Activated T-cell treated with anti-CD3 and anti-CD28 coated beads, Interleukin-2, amount 50 U/mL, for 24 hours (primary cell): ENCODE measurements at regions not wholly inside any gene's neighbourhood (a gene's known extent, or its start where the extent isn't known, plus 50 kb on each side); places are given as distances from the start of the nearest gene placed in this dataset.

ENCODE experiments used
- DNase-seq: peaks from one replicate; pipeline ENCODE4 v3.0.0-alpha.2; 2020
- H3K27ac Mint-ChIP-seq: 2 replicates; pipeline ENCODE4 v1.8.0; 2020; ENCODE audit warnings: mild to moderate bottlenecking, mixed read lengths
- H3K27me3 Mint-ChIP-seq: 2 replicates; pipeline ENCODE4 v1.8.0; 2020; ENCODE audit warnings: mixed read lengths
- H3K36me3 Mint-ChIP-seq: 2 replicates; pipeline ENCODE4 v1.8.0; 2020; ENCODE audit warnings: low read depth, mixed read lengths
- H3K4me1 Mint-ChIP-seq: 2 replicates; pipeline ENCODE4 v1.8.0; 2020; ENCODE audit warnings: low read depth, mixed read lengths
- H3K4me3 Mint-ChIP-seq: 2 replicates; pipeline ENCODE4 v1.8.0; 2020; ENCODE audit warnings: mild to moderate bottlenecking, moderate library complexity, mixed read lengths
- H3K9me3 Mint-ChIP-seq: 2 replicates; pipeline ENCODE4 v1.8.0; 2020; ENCODE audit warnings: mixed read lengths

GRCh38 chr13:83265279-83265678 lies 617.0 kb downstream of the SLITRK1 start:
- Mint-ChIP-seq H3K4me3 (no peak overlapping the region), H3K27me3 (no peaks in the 10 kb centered on the region)

GRCh38 chr13:83248751-83249150 lies 633.5 kb downstream of the SLITRK1 start:
- Mint-ChIP-seq H3K27me3 (no peaks in the 10 kb centered on the region), H3K27ac (no peak overlapping the region), H3K9me3 (peaks cover 11% of the 10 kb centered on the region), H3K4me3 (no peak overlapping the region), H3K4me1 (no peaks in the 10 kb centered on the region), H3K36me3 (no peaks in the 10 kb centered on the region)
- no peak for DNase-seq

More at GRCh38 chr13:83265279-83265678, 617.0 kb downstream of the SLITRK1 start:
- Mint-ChIP-seq H3K9me3 (peaks cover 7% of the 10 kb centered on the region), H3K27ac (no peak overlapping the region), H3K4me1 (no peaks in the 10 kb centered on the region), H3K36me3 (no peaks in the 10 kb centered on the region)
- no peak for DNase-seq

GRCh38 chr13:83232626-83233025 lies 649.6 kb downstream of the SLITRK1 start:
- H3K36me3 Mint-ChIP-seq = no peaks in the 10 kb centered on the region
- no peaks in the 10 kb centered on the region for H3K4me1 Mint-ChIP-seq
- H3K27ac Mint-ChIP-seq = no peak overlapping the region
- no peaks in the 10 kb centered on the region for H3K27me3 Mint-ChIP-seq
- H3K4me3 Mint-ChIP-seq = no peak overlapping the region
- no peak for DNase-seq
- peaks cover 8% of the 10 kb centered on the region for H3K9me3 Mint-ChIP-seq

- H3K9me3 Mint-ChIP-seq = peaks cover 2% of the 10 kb centered on the region
- DNase-seq = no peak
Measured at GRCh38 chr13:83229574-83230305, 652.5 kb downstream of the SLITRK1 start.

GRCh38 chr13:83223546-83223945 lies 658.7 kb downstream of the SLITRK1 start:
- Mint-ChIP-seq H3K27ac (no peak overlapping the region), H3K4me3 (no peak overlapping the region), H3K27me3 (no peaks in the 10 kb centered on the region), H3K36me3 (no peaks in the 10 kb centered on the region), H3K4me1 (no peaks in the 10 kb centered on the region), H3K9me3 (peaks cover 7% of the 10 kb centered on the region)
- DNase-seq = no peak

More at GRCh38 chr13:83229574-83230305, 652.5 kb downstream of the SLITRK1 start:
- H3K4me1 Mint-ChIP-seq = no peaks in the 10 kb centered on the region
- no peak overlapping the region for H3K27ac Mint-ChIP-seq
- H3K36me3 Mint-ChIP-seq = no peaks in the 10 kb centered on the region
- no peaks in the 10 kb centered on the region for H3K27me3 Mint-ChIP-seq
- no peak overlapping the region for H3K4me3 Mint-ChIP-seq

GRCh38 chr13:83221813-83222241 lies 660.4 kb downstream of the SLITRK1 start:
- no peak for DNase-seq
- Mint-ChIP-seq H3K27ac (no peak overlapping the region), H3K27me3 (no peaks in the 10 kb centered on the region), H3K9me3 (peaks cover 7% of the 10 kb centered on the region), H3K4me1 (no peaks in the 10 kb centered on the region), H3K4me3 (no peak overlapping the region), H3K36me3 (no peaks in the 10 kb centered on the region)

GRCh38 chr13:83221256-83221655 lies 661.0 kb downstream of the SLITRK1 start:
- DNase-seq = no peak
- peaks cover 7% of the 10 kb centered on the region for H3K9me3 Mint-ChIP-seq
- H3K4me1 Mint-ChIP-seq = no peaks in the 10 kb centered on the region
- no peak overlapping the region for H3K27ac Mint-ChIP-seq
- no peak overlapping the region for H3K4me3 Mint-ChIP-seq
- no peaks in the 10 kb centered on the region for H3K36me3 Mint-ChIP-seq
- no peaks in the 10 kb centered on the region for H3K27me3 Mint-ChIP-seq

- Mint-ChIP-seq H3K36me3 (no peaks in the 10 kb centered on the region), H3K4me1 (no peaks in the 10 kb centered on the region), H3K27ac (no peak overlapping the region), H3K27me3 (no peaks in the 10 kb centered on the region), H3K9me3 (peaks cover 7% of the 10 kb centered on the region), H3K4me3 (no peak overlapping the region)
- DNase-seq = no peak
Measured at GRCh38 chr13:83220241-83220640, 662.0 kb downstream of the SLITRK1 start.

- Mint-ChIP-seq H3K27me3 (no peaks in the 10 kb centered on the region), H3K4me1 (no peaks in the 10 kb centered on the region), H3K4me3 (no peak overlapping the region), H3K9me3 (peaks cover 7% of the 10 kb centered on the region), H3K36me3 (no peaks in the 10 kb centered on the region), H3K27ac (no peak overlapping the region)
- no peak for DNase-seq
Measured at GRCh38 chr13:83219832-83220231, 662.4 kb downstream of the SLITRK1 start.

GRCh38 chr13:83216479-83217245 lies 665.6 kb downstream of the SLITRK1 start:
- H3K27me3 Mint-ChIP-seq = no peaks in the 10 kb centered on the region
- H3K27ac Mint-ChIP-seq = no peak overlapping the region
- peaks cover under 1% of the 10 kb centered on the region for H3K9me3 Mint-ChIP-seq
- H3K36me3 Mint-ChIP-seq = no peaks in the 10 kb centered on the region
- H3K4me1 Mint-ChIP-seq = no peaks in the 10 kb centered on the region
- H3K4me3 Mint-ChIP-seq = no peak overlapping the region
- DNase-seq = no peak

GRCh38 chr13:83215627-83216026 lies 666.6 kb downstream of the SLITRK1 start:
- Mint-ChIP-seq H3K27ac (no peak overlapping the region), H3K9me3 (peaks cover 5% of the 10 kb centered on the region), H3K4me3 (no peak overlapping the region), H3K4me1 (no peaks in the 10 kb centered on the region), H3K36me3 (no peaks in the 10 kb centered on the region), H3K27me3 (no peaks in the 10 kb centered on the region)
- DNase-seq = no peak

- DNase-seq = no peak
- Mint-ChIP-seq H3K4me3 (no peak overlapping the region), H3K36me3 (no peaks in the 10 kb centered on the region), H3K9me3 (peaks cover 7% of the 10 kb centered on the region), H3K27ac (no peak overlapping the region), H3K4me1 (no peaks in the 10 kb centered on the region), H3K27me3 (no peaks in the 10 kb centered on the region)
Measured at GRCh38 chr13:83214452-83214851, 667.8 kb downstream of the SLITRK1 start.

- H3K9me3 Mint-ChIP-seq = peaks cover 7% of the 10 kb centered on the region
- DNase-seq = no peak
- no peak overlapping the region for H3K4me3 Mint-ChIP-seq
- H3K27ac Mint-ChIP-seq = no peak overlapping the region
- H3K27me3 Mint-ChIP-seq = no peaks in the 10 kb centered on the region
- no peaks in the 10 kb centered on the region for H3K4me1 Mint-ChIP-seq
- H3K36me3 Mint-ChIP-seq = no peaks in the 10 kb centered on the region
Measured at GRCh38 chr13:83211301-83211700, 671.0 kb downstream of the SLITRK1 start.

- DNase-seq = no peak
- no peak overlapping the region for H3K27ac Mint-ChIP-seq
- no peaks in the 10 kb centered on the region for H3K4me1 Mint-ChIP-seq
- no peaks in the 10 kb centered on the region for H3K27me3 Mint-ChIP-seq
- H3K9me3 Mint-ChIP-seq = peaks cover 10% of the 10 kb centered on the region
- no peak overlapping the region for H3K4me3 Mint-ChIP-seq
- no peaks in the 10 kb centered on the region for H3K36me3 Mint-ChIP-seq
Measured at GRCh38 chr13:83204886-83205285, 677.4 kb downstream of the SLITRK1 start.

GRCh38 chr13:83201506-83201905 lies 680.8 kb downstream of the SLITRK1 start:
- Mint-ChIP-seq H3K4me3 (no peak overlapping the region), H3K27ac (no peak overlapping the region), H3K9me3 (peaks cover 8% of the 10 kb centered on the region), H3K27me3 (no peaks in the 10 kb centered on the region), H3K36me3 (no peaks in the 10 kb centered on the region), H3K4me1 (no peaks in the 10 kb centered on the region)
- DNase-seq = no peak
